ENCODE measurements at regions not wholly inside any gene's neighbourhood (a gene's known extent, or its start where the extent isn't known, plus 50 kb on each side); places are given as distances from the start of the nearest gene placed in this dataset.

DNA sequence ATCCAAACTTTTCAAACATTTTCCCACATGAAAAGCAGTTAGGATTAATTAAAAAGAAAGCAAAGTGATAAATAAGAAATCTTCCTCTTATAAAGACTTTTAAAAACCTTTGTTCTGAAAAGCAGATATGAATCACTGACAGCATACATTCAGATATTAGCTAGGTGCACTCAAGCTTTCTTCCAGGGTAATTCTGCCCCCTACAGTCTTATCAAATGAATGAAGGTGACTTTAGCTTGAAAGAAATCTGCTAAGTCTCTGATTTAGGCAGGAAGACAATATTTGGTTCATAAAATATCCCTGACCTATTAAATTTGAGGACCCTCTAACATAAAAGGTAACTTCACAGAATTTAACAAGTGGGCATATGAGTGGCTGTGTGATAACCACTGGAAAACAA lies 209.1 kb upstream of the FAM47A start:
- Histone ChIP-seq H3K36me3 (ENCODE audit: control insufficient read depth, insufficient read depth, low read length) (no peaks in the 10 kb centered on the region), H4K20me1 (ENCODE audit: insufficient read depth, low read length) (no peaks in the 10 kb centered on the region), H4K91ac (ENCODE audit: insufficient read depth, low read depth, low read length) (no peak overlapping the region), H3K9ac (ENCODE audit: low read depth, low read length) (no peak overlapping the region), H2BK20ac (ENCODE audit: low read depth, low read length) (no peak overlapping the region), H2BK15ac (ENCODE audit: low read depth, low read length) (no peak overlapping the region), H3K56ac (ENCODE audit: extremely low read depth, insufficient read depth, low read length) (no peak overlapping the region), H3K4ac (ENCODE audit: low read depth, low read length) (no peak overlapping the region), H4K5ac (ENCODE audit: low read depth, low read length) (no peak overlapping the region), H2BK120ac (ENCODE audit: low read depth, low read length) (no peak overlapping the region), H3K9me3 (ENCODE audit: control insufficient read depth, insufficient read depth, low read length) (no peaks in the 10 kb centered on the region), H3K79me1 (ENCODE audit: low read depth in 1 of 2, low read length in 2 of 2) (no peaks in the 10 kb centered on the region), H2AK5ac (ENCODE audit: low read depth, low read length) (no peak overlapping the region), H3K14ac (replicated peaks; ENCODE audit: low read depth, low read length) (no peak overlapping the region), H3K9me1 (ENCODE audit: insufficient read depth, low read length) (no peaks in the 10 kb centered on the region), H3K4me2 (ENCODE audit: low read depth, low read length) (no peak overlapping the region), H2AK9ac (replicated peaks; ENCODE audit: low read depth, low read length, poor library complexity) (no peak overlapping the region), H4K8ac (ENCODE audit: low read depth in 2 of 2, low read length in 2 of 2) (no peak overlapping the region), H2BK5ac (ENCODE audit: low read depth, low read length, poor library complexity, severe bottlenecking) (no peak overlapping the region), H3K4me1 (ENCODE audit: control insufficient read depth, insufficient read depth, low read length) (no peaks in the 10 kb centered on the region), H3K23ac (ENCODE audit: low read depth, low read length) (no peak overlapping the region), H3K4me3 (ENCODE audit: insufficient read depth, low read depth, low read length) (no peak overlapping the region), H2AFZ (replicated peaks; ENCODE audit: low read length, poor library complexity) (no peak overlapping the region), H3K27ac (ENCODE audit: insufficient read depth, low read length) (no peak overlapping the region), H3K27me3 (ENCODE audit: control insufficient read depth, insufficient read depth, low read length) (no peaks in the 10 kb centered on the region), H3K18ac (ENCODE audit: low read depth, low read length) (no peak overlapping the region)
- dilution Hi-C loops (cut with HindIII; ENCODE audit: low sequenced_read_pairs, unreplicated experiment) (no loop called here), intact Hi-C loops (cut with micrococcal nuclease) (no loop called here), in situ Hi-C loops (cut with MboI; ENCODE audit: low sequenced_read_pairs) (no loop called here)
- no TSS peak for BruUV-seq (replicated peaks)
- DNase-seq (no peak), ATAC-seq (ENCODE audit: low read depth) (no peak)
- CTCF ChIA-PET = no interaction called here
- TF ChIP-seq CEBPB (IDR thresholded peaks at IDR 0.05; ENCODE audit: low read depth, low read length) = no peak
- TF ChIP-seq, protein P1, sequence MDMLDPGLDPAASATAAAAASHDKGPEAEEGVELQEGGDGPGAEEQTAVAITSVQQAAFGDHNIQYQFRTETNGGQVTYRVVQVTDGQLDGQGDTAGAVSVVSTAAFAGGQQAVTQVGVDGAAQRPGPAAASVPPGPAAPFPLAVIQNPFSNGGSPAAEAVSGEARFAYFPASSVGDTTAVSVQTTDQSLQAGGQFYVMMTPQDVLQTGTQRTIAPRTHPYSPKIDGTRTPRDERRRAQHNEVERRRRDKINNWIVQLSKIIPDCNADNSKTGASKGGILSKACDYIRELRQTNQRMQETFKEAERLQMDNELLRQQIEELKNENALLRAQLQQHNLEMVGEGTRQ (IDR thresholded peaks at IDR 0.05; ENCODE audit: low read depth, low read length) = no peak
- TF ChIP-seq, protein P2, sequence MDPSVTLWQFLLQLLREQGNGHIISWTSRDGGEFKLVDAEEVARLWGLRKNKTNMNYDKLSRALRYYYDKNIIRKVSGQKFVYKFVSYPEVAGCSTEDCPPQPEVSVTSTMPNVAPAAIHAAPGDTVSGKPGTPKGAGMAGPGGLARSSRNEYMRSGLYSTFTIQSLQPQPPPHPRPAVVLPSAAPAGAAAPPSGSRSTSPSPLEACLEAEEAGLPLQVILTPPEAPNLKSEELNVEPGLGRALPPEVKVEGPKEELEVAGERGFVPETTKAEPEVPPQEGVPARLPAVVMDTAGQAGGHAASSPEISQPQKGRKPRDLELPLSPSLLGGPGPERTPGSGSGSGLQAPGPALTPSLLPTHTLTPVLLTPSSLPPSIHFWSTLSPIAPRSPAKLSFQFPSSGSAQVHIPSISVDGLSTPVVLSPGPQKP (IDR thresholded peaks at IDR 0.05; ENCODE audit: borderline replicate concordance, low read depth, low read length) = no peak
- TF ChIP-seq CHD1 (IDR thresholded peaks at IDR 0.05; ENCODE audit: low read depth, low read length) = no peak
- no peak for TF ChIP-seq MAFK (IDR thresholded peaks at IDR 0.05; ENCODE audit: low read depth, low read length)
- no peak for TF ChIP-seq RFX5 (IDR thresholded peaks at IDR 0.05; ENCODE audit: low read depth, low read length)
- no peak for TF ChIP-seq MAZ (IDR thresholded peaks at IDR 0.05; ENCODE audit: borderline replicate concordance, low read depth, low read length)
- TF ChIP-seq MXI1 (IDR thresholded peaks at IDR 0.05; ENCODE audit: borderline replicate concordance, low read depth, low read length) = no peak
- TF ChIP-seq, protein P3, sequence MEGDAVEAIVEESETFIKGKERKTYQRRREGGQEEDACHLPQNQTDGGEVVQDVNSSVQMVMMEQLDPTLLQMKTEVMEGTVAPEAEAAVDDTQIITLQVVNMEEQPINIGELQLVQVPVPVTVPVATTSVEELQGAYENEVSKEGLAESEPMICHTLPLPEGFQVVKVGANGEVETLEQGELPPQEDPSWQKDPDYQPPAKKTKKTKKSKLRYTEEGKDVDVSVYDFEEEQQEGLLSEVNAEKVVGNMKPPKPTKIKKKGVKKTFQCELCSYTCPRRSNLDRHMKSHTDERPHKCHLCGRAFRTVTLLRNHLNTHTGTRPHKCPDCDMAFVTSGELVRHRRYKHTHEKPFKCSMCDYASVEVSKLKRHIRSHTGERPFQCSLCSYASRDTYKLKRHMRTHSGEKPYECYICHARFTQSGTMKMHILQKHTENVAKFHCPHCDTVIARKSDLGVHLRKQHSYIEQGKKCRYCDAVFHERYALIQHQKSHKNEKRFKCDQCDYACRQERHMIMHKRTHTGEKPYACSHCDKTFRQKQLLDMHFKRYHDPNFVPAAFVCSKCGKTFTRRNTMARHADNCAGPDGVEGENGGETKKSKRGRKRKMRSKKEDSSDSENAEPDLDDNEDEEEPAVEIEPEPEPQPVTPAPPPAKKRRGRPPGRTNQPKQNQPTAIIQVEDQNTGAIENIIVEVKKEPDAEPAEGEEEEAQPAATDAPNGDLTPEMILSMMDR (conservative IDR thresholded peaks at IDR 0.05; ENCODE audit: low read depth, low read length) = no peak
- TF ChIP-seq SMC3 (IDR thresholded peaks at IDR 0.05; ENCODE audit: low read depth, low read length) = no peak
- TF ChIP-seq RAD21 (IDR thresholded peaks at IDR 0.05; ENCODE audit: low read length) = no peak
- TF ChIP-seq POLR2A (IDR thresholded peaks at IDR 0.05; ENCODE audit: low read depth, low read length) = no peak
- TF ChIP-seq RCOR1 (IDR thresholded peaks at IDR 0.05; ENCODE audit: insufficient replicate concordance, low read length) = no peak
- TF ChIP-seq BHLHE40 (IDR thresholded peaks at IDR 0.05; ENCODE audit: low read depth, low read length) = no peak
- TF ChIP-seq NFE2L2 (IDR thresholded peaks at IDR 0.05; ENCODE audit: low read depth, low read length) = no peak
- POLR2A ChIA-PET (ENCODE audit: unreplicated experiment) = no interaction called here

Measured in IMR-90 (cell line).